ENCODE measurements at regions not wholly inside any gene's neighbourhood (a gene's known extent, or its start where the extent isn't known, plus 50 kb on each side); places are given as distances from the start of the nearest gene placed in this dataset.
A peak's percentile ranks its signal among the peaks of the same experiment; 100 is the strongest.

- in situ Hi-C loops (cut with HindIII; ENCODE audit: low pct_ligation_motif_present, low sequenced_read_pairs), result no loop called here
- TF ChIP-seq CTCF (IDR thresholded peaks at IDR 0.05; ENCODE audit: low read depth, low read length, missing control alignments), result no peak
- Histone ChIP-seq H3K36me3 (replicated peaks) (no peaks in the 10 kb centered on the region), H3K27me3 (replicated peaks) (no peaks in the 10 kb centered on the region), H3K27ac (no peak overlapping the region), H3K4me3 (ENCODE audit: low read depth, low read length) (no peak overlapping the region)
- DNase-seq, result no peak
Observed at GRCh38 chr1:25063591-25064416, 133.7 kb upstream of the RUNX3 start.

GRCh38 chr1:25062621-25063255, 132.7 kb upstream of the RUNX3 start:
- in situ Hi-C loops (cut with HindIII; ENCODE audit: low pct_ligation_motif_present, low sequenced_read_pairs), result no loop called here
- TF ChIP-seq CTCF (IDR thresholded peaks at IDR 0.05; ENCODE audit: low read depth, low read length, missing control alignments), result peak; percentile 21
- H3K27ac ChIP-seq, result no peak overlapping the region

GRCh38 chr1:25061261-25061995, 131.4 kb upstream of the RUNX3 start:
- no peak for TF ChIP-seq CTCF (IDR thresholded peaks at IDR 0.05; ENCODE audit: low read depth, low read length, missing control alignments)
- H3K36me3 ChIP-seq (replicated peaks), result no peaks in the 10 kb centered on the region
- H3K27me3 ChIP-seq (replicated peaks), result peaks cover 7% of the 10 kb centered on the region
- DNase-seq, result no peak
- H3K27ac ChIP-seq, result no peak overlapping the region
- in situ Hi-C loops (cut with HindIII; ENCODE audit: low pct_ligation_motif_present, low sequenced_read_pairs), result no loop called here
- no peak overlapping the region for H3K4me3 ChIP-seq (ENCODE audit: low read depth, low read length)

More at GRCh38 chr1:25062621-25063255, 132.7 kb upstream of the RUNX3 start:
- Histone ChIP-seq H3K4me3 (ENCODE audit: low read depth, low read length) (no peak overlapping the region), H3K27me3 (replicated peaks) (peaks cover 2% of the 10 kb centered on the region), H3K36me3 (replicated peaks) (no peaks in the 10 kb centered on the region)
- DNase-seq, result no peak

- H3K27ac ChIP-seq, result no peak overlapping the region
- H3K36me3 ChIP-seq (replicated peaks), result no peaks in the 10 kb centered on the region
- in situ Hi-C loops (cut with HindIII; ENCODE audit: low pct_ligation_motif_present, low sequenced_read_pairs), result no loop called here
- no peak overlapping the region for H3K4me3 ChIP-seq (ENCODE audit: low read depth, low read length)
- no peak for DNase-seq
- no peak for TF ChIP-seq CTCF (IDR thresholded peaks at IDR 0.05; ENCODE audit: low read depth, low read length, missing control alignments)
- H3K27me3 ChIP-seq (replicated peaks), result peaks cover 12% of the 10 kb centered on the region
Observed at GRCh38 chr1:25057188-25057587, 127.1 kb upstream of the RUNX3 start.

- in situ Hi-C loops (cut with HindIII; ENCODE audit: low pct_ligation_motif_present, low sequenced_read_pairs), result no loop called here
Observed at GRCh38 chr1:25056536-25056935, 126.5 kb upstream of the RUNX3 start.

More at GRCh38 chr1:25056536-25056935, 126.5 kb upstream of the RUNX3 start:
- TF ChIP-seq CTCF (IDR thresholded peaks at IDR 0.05; ENCODE audit: low read depth, low read length, missing control alignments), result no peak
- DNase-seq, result no peak
- Histone ChIP-seq H3K4me3 (ENCODE audit: low read depth, low read length) (no peak overlapping the region), H3K27me3 (replicated peaks) (peaks cover 12% of the 10 kb centered on the region), H3K27ac (no peak overlapping the region), H3K36me3 (replicated peaks) (no peaks in the 10 kb centered on the region)
